GM21447 (cell line): ENCODE measurements at regions not wholly inside any gene's neighbourhood (a gene's known extent, or its start where the extent isn't known, plus 50 kb on each side); places are given as distances from the start of the nearest gene placed in this dataset.
"Not testable (repeated sequence)": the region's sequence is repeated elsewhere in the genome, so short reads cannot be mapped to it uniquely, and the experiment has no call there.

Experiments
- ATAC-seq: cut with Tn5 transposase; IDR thresholded peaks from one replicate; pipeline ENCODE4 v1.9.1; 2021; ENCODE audit not compliant: unreplicated experiment

DNA sequence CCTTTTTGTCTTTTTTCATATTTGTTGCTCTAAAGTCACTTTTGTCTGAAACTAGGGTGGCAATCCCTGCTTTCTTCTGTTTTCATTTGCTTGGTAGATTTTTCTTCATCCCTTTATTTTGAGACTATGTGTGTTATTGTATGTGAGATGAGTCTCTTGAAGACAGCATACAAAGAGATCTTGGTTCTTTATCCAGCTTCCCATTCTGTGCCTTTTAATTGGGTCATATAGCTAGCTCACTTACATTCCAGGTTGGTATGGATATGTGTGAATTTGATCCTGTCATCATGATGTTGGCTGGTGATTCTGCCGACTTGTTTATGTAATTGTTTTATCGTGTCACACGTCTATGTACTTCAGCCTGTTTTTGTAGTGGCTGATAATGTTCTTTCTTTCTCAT is 267.7 kb upstream of the MGAT4C start:
- no peak for ATAC-seq

DNA sequence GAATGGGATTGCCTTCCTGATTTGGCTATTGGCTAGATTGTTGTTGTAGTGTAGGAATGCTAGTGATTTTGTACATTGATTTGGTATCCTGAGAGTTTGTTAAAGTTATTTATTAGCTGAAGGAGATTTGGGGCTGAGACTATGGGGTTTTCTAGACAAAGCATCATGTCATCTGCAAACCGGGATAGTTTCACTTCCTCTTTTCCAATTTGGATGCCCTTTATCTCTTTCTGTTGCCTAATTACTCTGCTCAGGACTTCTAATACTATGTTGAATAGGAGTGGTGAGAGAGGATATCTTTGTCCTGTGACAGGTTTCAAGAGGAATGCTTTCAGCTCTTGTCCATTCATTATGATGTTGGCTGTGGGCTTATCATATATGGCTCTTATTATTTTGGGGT is 265.7 kb upstream of the MGAT4C start:
- ATAC-seq = no peak

DNA sequence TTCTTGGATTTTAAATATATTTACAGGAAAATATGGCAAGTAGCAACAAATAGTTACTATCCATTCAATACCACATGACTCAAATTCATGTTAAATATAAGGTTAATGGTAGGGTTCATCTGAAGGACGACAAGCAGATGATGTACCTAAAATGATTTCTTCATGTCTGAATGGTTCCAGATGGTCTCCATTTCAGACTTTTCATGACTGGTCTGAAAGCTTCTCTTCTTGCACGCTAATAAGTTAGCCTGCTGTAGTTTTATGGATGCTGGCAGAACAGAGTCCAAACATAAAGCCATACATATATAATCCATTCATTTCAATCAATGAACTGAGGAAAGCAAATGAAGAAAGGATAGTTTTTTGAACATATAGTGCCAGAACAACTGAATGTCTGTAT is 257.0 kb upstream of the MGAT4C start:
- no peak for ATAC-seq

DNA sequence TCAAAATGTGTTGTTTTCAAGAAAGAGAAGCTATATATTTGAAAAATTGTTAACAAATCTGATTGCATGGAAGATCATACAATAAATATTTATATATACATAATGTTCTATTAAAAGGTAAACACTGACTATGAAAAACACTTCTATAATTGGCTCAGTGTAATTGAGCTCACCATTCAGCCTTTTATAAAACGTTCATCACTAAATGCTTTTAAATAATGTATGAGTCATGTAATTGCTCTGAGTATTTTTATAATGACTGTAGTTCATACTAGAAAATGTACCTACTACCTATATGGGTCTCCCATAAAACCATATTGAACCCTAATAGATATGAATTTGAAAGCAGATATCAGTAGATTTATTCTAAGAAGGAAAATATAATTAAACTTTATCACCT is 240.4 kb upstream of the MGAT4C start:
- no peak for ATAC-seq

DNA sequence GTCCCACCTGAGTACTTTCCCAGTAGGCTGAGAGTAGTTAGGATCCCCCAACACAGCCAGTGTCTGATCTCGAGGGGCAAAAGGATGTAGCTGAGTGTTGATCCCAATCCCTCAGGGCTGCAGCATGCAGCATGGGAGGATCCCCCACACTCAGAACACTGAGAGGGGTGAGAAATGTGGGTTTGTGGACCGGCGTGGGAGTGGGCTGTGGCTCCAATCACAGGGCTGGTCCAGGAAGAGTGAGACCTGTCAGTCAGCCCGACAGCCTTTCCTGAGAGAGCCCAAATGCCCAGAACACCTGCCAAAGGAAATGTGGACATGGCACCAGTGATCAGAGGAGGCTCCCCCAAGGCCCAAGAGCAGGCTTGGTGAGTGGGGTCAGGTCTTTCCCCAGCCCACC is 228.3 kb upstream of the MGAT4C start:
- no peak for ATAC-seq

DNA sequence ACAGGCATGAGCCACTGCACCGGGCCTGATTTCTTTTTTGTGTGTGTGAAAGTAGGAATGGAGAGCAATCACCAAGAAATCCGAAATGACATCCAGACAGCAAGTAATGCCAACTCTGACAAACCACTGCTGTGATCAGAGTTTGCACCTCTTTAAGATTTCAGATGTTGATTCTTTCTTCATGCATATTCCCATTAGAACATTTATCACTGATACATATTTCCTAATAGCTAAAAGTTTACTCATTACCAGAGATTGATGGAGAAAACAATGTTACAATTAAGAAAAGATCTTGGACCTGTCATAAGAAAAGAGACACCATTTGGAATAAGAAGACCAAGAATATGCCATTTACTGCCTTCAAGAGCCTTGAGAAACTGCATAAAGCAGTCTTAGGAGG is 217.0 kb upstream of the MGAT4C start:
- ATAC-seq = no peak

DNA sequence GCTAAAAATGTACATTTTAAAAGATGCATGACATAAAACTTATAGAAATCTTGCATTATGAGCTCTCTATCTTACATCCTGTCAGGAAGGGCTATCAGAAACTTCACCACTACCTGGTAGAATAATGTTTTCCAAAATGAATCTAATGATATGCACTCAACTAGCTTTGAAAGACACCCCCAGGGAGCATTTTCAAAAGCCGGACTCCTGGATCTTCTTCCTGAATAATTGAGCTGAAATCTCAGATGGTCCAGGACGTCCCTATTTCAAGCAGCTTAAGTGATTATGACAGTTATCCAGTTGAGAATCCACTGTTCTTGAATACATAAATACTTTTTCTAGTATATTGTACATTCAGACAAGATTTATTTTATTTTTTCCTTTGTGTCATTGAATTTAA is 200.6 kb upstream of the MGAT4C start:
- no peak for ATAC-seq

DNA sequence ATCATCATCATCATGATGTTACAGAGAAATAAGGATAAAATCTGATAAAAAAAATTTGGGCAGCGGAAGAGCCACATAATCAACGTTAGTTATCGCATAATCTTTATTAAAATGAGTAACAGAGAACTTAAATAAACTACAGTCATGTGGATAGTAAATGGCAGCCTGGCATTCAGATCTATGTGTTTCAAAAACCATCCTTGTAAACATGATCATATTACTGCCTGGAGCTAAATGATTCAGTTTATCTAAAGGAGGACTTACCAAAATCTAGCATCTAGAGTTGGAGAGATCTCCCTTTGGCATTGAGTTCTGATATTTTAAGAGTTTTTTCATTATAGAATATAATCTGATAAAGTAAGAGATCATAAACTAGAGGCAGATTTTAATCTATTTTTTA is 200.1 kb upstream of the MGAT4C start:
- ATAC-seq = no peak

DNA sequence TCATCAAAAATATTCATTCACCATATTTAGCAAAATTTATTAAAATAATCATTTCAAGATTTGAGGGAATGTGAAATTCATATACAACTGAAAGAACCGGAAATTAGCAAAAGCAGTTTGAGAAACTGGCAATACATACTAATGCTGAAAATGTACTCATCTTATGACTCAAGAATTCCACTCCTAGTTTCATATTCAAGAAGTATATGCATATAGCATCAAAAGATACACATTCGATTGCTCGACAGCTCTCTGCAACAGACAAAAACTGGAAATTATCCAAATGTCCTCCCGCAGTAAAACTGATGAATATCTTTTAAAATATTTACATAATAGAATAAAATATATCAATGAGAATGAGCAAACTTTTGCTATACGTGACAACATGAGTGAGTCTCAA is 189.2 kb upstream of the MGAT4C start:
- ATAC-seq = no peak

DNA sequence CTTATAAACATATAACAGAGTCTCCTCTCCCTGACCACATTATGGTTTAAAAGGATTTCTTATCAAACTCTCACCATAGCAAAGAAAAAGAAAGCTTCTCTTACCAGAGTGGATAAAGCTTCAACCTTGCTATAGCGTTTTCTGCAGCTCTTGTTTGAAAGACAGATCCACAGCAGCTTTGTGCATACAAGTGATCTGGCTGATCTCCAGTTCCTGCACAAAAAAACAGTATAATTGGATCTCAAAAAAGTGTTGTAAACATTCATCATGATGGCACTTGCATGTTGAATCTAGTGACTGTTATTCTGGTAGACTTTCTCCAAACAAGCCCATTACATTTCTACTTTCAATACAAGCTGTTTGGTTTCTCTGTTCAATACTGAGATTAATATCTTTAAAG is 178.9 kb upstream of the MGAT4C start:
- no peak for ATAC-seq

DNA sequence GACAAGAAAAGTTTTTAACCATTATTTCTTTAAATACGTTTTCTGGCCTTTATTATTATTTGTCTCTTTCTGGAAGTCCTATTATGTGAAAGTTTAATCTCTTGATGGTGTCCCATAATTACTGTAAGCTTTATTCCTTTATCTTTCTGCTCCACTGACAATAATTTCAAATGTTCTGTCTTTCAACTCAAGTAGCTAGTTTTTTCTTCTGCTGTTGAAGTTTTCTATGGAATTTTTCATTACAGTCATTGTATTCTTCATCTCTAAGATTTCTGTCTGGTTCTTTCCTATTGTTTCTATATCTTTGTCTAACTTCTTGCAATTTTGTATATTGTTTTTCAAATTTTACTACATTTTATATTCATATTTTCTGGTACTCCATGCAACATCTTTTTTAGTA is 173.6 kb upstream of the MGAT4C start:
- ATAC-seq = no peak

DNA sequence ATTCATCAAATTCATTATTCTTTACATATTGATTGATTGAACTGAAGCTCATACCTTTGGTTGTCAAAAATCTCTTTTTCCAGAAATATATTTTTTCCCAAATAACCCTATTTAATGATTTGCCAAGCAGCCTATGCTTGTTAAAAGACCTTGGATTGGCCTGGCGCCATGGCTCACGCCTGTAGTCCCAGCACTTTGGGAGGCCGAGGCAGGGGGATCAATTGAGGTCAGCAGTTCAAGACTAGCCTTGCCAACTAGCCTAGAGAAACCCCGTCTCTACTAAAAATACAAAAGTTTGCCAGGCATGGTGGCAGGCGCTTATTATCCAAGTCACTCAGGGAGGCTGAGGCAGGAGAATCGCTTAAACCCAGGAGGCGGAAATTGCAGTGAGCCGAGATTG is 165.1 kb upstream of the MGAT4C start:
- ATAC-seq = no peak

DNA sequence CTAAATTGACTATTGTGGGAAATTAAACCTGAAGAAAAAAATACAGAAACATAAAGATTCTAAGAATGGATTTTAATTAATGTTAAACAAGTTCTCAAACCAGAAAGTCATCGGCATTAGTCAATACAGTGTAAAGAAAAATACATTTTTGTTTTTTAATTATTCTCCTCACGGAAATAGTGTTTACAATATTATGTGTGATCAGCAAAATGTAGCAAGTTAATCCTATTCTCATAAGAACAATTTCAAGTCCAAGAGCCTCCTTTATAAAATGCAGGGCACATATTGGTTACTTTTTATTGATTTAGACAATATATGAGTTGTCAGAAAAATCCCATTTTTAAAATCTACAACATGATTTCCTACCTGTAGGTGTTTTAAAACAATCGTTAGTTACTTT is 158.0 kb upstream of the MGAT4C start:
- no peak for ATAC-seq

DNA sequence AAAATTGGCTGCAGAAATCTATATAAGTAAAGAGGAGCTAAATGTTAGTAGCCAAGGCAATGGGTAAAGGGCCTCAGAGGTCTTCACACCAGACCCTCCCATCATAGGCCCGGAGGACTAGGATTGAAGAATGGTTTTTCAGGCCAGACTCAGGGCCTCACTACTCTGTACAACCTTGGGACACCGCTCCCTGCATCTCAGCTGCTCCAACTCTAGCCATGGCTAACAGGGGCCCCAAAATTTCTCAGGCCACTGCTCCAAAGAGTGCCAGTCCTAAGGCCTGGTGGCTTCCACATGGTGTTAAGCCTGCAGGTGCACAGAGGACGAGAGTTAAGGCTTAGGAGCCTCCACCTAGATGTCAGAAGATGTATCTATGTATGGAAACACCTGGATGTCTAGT is 155.5 kb upstream of the MGAT4C start:
- ATAC-seq = no peak

DNA sequence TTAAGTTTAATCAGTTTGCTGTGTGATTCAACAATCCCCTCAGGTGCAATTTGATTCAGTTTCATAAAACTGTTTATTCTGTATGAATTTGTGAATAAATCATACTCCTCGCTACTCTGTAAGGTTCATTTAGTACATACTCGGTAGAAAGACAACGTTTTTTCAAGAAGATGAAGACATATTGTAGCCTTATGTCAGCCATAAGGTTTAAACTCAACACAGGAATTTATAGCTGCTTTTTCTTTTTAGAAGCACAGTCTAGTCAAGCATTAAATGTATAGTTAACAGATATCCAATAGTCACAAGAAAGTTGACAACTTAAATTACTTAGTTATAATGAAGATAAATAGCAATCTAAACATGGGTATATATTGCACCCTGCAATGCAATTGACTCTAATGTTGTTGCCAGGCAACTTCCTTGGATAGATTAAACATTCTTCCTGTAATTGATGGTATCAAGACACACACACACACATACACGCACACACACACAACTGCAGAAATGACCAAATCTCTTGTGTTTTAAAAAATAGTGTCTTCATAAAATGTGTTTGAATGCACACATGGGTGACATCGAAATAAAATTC is 151.5 kb upstream of the MGAT4C start:
- no peak for ATAC-seq

DNA sequence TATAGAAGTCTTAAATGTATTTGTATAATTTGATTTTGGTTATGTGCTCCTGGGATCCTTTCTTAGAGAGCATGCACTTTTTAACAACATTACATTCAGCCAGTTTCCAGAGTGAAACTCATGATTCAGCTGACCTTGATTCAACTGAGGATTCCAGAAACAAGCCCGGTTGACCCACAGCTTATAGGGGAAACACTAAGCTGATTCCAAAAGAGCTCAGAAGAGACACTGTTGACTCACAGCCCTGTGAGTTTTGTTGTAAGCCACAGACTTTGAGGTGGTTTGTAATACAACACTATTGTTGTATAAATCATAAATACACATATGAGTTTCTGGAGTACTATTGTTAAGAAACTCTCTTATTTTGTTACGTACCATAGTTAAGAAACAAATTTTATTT is 133.8 kb upstream of the MGAT4C start:
- no peak for ATAC-seq

DNA sequence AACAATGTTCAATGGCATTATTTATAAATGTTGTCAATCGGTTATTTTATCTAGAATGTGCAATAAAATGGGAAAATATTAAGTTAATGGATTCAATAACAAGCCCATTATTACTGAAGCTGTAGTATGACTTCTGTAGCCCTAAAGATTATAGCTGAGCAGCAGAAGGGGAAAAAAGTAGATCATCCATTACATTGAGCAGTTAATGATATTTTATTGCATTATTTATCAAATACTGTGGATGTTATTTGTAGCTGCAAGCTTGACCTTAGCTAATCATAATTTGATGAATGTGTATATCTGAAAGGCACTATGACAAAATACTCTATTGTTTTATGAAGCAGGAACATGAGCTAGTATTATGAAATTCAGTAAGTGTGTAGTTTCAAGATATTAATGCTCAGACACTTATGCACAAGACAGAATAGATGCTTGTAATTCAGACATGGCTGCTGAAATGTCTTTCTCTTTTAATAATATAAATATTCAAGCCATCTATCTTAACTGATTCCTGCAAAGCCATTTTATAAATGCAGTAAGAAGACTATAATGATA is 131.5 kb upstream of the MGAT4C start:
- no peak for ATAC-seq

DNA sequence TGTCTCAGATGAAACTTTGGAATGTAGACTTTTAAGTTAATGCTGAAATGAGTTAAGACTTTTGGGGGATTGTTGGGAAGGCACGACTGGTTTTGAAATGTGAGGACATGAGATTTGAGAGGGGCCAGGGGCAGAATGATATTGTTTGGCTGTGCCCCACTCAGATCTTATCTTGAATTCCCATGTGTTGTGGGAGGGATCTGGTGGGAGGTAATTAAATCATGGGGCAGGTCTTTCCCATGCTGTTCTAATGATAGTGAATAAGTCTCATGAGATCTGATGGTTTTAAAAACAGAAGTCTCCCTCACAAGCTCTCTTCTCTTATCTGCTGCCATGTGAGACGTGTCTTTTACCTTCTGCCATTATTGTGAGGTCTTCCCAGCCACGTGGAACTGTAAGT is 127.6 kb upstream of the MGAT4C start:
- not testable (repeated sequence) for ATAC-seq

DNA sequence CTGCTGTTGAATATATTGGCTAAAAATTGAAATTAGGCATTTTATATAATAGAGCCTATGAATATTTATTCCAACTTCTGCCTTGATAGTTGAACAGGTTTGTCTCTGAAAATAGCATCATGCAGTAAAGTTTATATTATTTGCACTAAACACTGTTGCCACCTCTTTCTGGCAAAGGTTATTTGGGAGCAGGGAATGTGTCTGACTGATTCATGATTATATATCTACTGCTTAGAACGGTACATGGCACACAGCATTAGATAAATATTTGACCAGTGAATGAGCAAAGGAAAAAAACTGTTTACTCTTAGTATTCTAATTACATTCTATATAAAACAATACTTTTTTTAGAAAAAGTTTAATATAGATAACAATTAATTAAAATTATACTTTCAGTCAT is 123.1 kb upstream of the MGAT4C start:
- ATAC-seq = no peak

DNA sequence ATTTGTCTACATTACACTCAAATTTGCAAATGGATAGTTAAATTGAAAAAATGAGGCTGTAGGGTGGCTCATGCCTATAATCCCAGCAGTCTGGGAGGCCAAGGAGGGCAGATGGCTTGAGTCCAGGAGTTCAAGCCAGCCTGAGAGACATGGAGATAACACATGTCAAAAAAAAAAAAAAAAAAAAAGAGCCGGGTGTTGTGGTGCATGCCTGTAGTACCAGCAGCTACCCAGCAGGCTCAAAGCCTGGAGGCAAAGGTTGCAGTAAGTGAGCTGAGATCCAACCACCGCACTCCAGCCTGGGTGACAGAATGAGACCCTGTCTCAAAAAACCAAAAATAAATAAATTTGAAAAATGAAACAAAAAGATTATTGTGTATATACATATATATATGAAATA is 119.9 kb upstream of the MGAT4C start:
- ATAC-seq = no peak

DNA sequence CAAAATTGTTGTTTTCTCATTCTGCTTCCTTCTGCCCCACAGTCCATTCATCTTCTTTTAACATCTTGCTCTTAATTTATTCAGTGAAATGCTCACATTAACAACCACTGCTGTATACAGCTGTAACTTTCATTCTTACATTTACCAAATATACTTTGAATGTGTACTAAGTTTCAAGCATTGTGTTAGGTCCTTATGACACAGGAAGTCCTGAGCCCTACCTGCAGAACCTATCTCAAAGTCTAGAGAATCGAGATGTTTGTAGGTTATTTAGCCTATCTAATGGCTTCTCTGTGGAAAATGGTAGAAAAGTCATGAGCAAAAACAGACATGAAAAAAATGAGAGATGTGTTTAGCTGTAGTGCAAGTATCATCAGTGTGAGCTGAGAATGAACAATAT is 117.6 kb upstream of the MGAT4C start:
- ATAC-seq = no peak

DNA sequence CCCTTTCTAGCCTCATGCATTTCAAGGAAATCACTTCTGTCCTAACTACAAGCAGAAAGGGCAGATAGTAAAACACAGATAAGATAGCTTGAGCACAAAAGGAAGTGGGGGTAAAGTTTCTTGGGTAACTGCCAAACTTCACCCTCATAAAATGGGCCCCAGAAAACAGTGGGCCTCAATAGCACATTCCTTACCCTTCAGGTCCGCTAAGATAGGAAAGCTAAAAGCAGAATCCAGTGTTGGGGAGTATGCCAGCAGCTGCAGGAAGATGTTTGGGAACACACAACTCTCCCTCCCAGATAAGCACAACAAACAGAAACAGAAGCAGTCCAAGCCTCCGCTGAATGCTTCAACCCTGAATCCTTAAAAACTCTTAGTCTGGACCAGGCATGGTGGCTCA is 110.9 kb upstream of the MGAT4C start:
- no peak for ATAC-seq

DNA sequence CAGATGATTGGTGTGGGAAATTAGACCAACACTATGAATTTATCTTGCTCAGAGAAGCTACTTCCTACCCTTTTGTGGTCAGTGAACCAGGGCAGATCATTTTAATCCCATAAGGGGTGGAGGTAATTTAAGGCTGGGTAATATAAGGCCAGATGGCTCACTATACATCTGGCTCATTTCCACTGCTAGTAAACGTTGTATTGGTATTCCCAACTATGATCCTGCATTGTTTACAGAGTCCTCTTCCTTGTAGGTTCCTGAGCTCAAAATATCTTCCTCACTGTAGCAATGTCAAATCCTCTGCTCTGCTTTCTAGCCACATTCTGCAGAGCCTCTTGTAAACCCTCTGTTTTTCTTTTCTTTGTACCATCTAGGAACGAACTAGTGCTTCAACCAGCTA is 93.0 kb upstream of the MGAT4C start:
- no peak for ATAC-seq
